ENCODE measurements at regions not wholly inside any gene's neighbourhood (a gene's known extent, or its start where the extent isn't known, plus 50 kb on each side); places are given as distances from the start of the nearest gene placed in this dataset.

GRCh38 chr6:104630522-104630921, 229.2 kb downstream of the HACE1 start:
- TF ChIP-seq CTCF (IDR thresholded peaks at IDR 0.05): no peak
- TF ChIP-seq POLR2AphosphoS5 (IDR thresholded peaks at IDR 0.05): no peak
